RPMI7951 (cell line): ENCODE measurements at regions not wholly inside any gene's neighbourhood (a gene's known extent, or its start where the extent isn't known, plus 50 kb on each side); places are given as distances from the start of the nearest gene placed in this dataset.

Experiments
- DNase-seq: peaks from one replicate; pipeline ENCODE4 v3.0.0-alpha.2; 2012; ENCODE audit warnings: low read depth

GRCh38 chr15:72965671-72966070 is 86.6 kb upstream of the NEO1 start:
- DNase-seq, result no peak

GRCh38 chr15:72964542-72964941 is 87.7 kb upstream of the NEO1 start:
- no peak for DNase-seq

- DNase-seq, result no peak
These were observed 88.1 kb upstream of the NEO1 start for GRCh38 chr15:72964135-72964534.

- no peak for DNase-seq
These were observed 90.1 kb upstream of the NEO1 start for GRCh38 chr15:72962054-72962702.

- DNase-seq, result no peak
These were observed 90.9 kb upstream of the NEO1 start for GRCh38 chr15:72961346-72961745.

GRCh38 chr15:72958634-72959033 is 93.6 kb upstream of the NEO1 start:
- DNase-seq, result no peak

GRCh38 chr15:72953306-72953705 is 99.0 kb upstream of the NEO1 start:
- DNase-seq, result no peak

GRCh38 chr15:72952151-72952550 is 100.1 kb upstream of the NEO1 start:
- no peak for DNase-seq

GRCh38 chr15:72948662-72949061 is 103.6 kb upstream of the NEO1 start:
- no peak for DNase-seq

GRCh38 chr15:72947709-72948108 is 104.6 kb upstream of the NEO1 start:
- no peak for DNase-seq

GRCh38 chr15:72944565-72944964 is 107.7 kb upstream of the NEO1 start:
- no peak for DNase-seq

- DNase-seq, result no peak
These were observed 112.0 kb upstream of the NEO1 start for GRCh38 chr15:72940229-72940622.

- DNase-seq, result no peak
These were observed 112.6 kb upstream of the NEO1 start for GRCh38 chr15:72939514-72940228.

- no peak for DNase-seq
These were observed 115.3 kb upstream of the NEO1 start for GRCh38 chr15:72936691-72937679.

- no peak for DNase-seq
These were observed 116.0 kb upstream of the NEO1 start for GRCh38 chr15:72936237-72936636.

- no peak for DNase-seq
These were observed 116.7 kb upstream of the NEO1 start for GRCh38 chr15:72935521-72935920.

- DNase-seq, result no peak
These were observed 117.3 kb upstream of the NEO1 start for GRCh38 chr15:72934921-72935320.

- no peak for DNase-seq
These were observed 118.3 kb upstream of the NEO1 start for GRCh38 chr15:72933976-72934375.

GRCh38 chr15:72932472-72932871 is 119.8 kb upstream of the NEO1 start:
- no peak for DNase-seq

GRCh38 chr15:72927451-72927850 is 124.8 kb upstream of the NEO1 start:
- no peak for DNase-seq

- no peak for DNase-seq
These were observed 126.6 kb upstream of the NEO1 start for GRCh38 chr15:72925661-72926060.

GRCh38 chr15:72923289-72923688 is 129.0 kb upstream of the NEO1 start:
- DNase-seq, result no peak

- no peak for DNase-seq
These were observed 131.7 kb upstream of the NEO1 start for GRCh38 chr15:72920551-72920950.
